Endothelial cell of hepatic sinusoid (primary cell): ENCODE measurements at regions not wholly inside any gene's neighbourhood (a gene's known extent, or its start where the extent isn't known, plus 50 kb on each side); places are given as distances from the start of the nearest gene placed in this dataset.

Experiments used
- in situ Hi-C: cut with HindIII; loops from 2 replicates; pipeline ENCODE4 v1.10.0; 2017; ENCODE audit warnings: low sequenced_read_pairs

GRCh38 chr6:105797286-105797979, 288.7 kb upstream of the PRDM1 start:
- in situ Hi-C loops, result no loop called here

GRCh38 chr6:105795913-105796517, 290.1 kb upstream of the PRDM1 start:
- in situ Hi-C loops, result no loop called here

GRCh38 chr6:105795366-105795765, 290.8 kb upstream of the PRDM1 start:
- in situ Hi-C loops, result no loop called here

- in situ Hi-C loops, result no loop called here
These were observed 291.3 kb upstream of the PRDM1 start for GRCh38 chr6:105794870-105795269.

- in situ Hi-C loops, result no loop called here
These were observed 291.9 kb upstream of the PRDM1 start for GRCh38 chr6:105794239-105794638.

- in situ Hi-C loops, result no loop called here
These were observed 293.0 kb upstream of the PRDM1 start for GRCh38 chr6:105793130-105793529.

GRCh38 chr6:105791583-105792318, 294.4 kb upstream of the PRDM1 start:
- in situ Hi-C loops, result no loop called here

GRCh38 chr6:105791179-105791578, 295.0 kb upstream of the PRDM1 start:
- in situ Hi-C loops, result no loop called here

GRCh38 chr6:105790635-105791034, 295.5 kb upstream of the PRDM1 start:
- in situ Hi-C loops, result no loop called here

GRCh38 chr6:105789935-105790334, 296.2 kb upstream of the PRDM1 start:
- in situ Hi-C loops, result no loop called here

- in situ Hi-C loops, result no loop called here
These were observed 298.4 kb upstream of the PRDM1 start for GRCh38 chr6:105787747-105788146.

- in situ Hi-C loops, result no loop called here
These were observed 299.1 kb upstream of the PRDM1 start for GRCh38 chr6:105786890-105787655.

GRCh38 chr6:105786449-105786848, 299.7 kb upstream of the PRDM1 start:
- in situ Hi-C loops, result no loop called here

- in situ Hi-C loops, result no loop called here
These were observed 300.9 kb upstream of the PRDM1 start for GRCh38 chr6:105785066-105785811.

GRCh38 chr6:105784179-105784578, 302.0 kb upstream of the PRDM1 start:
- in situ Hi-C loops, result no loop called here

- in situ Hi-C loops, result no loop called here
These were observed 302.7 kb upstream of the PRDM1 start for GRCh38 chr6:105783333-105783935.

GRCh38 chr6:105781915-105782314, 304.2 kb upstream of the PRDM1 start:
- in situ Hi-C loops, result no loop called here

- in situ Hi-C loops, result no loop called here
These were observed 304.9 kb upstream of the PRDM1 start for GRCh38 chr6:105781248-105781647.

- in situ Hi-C loops, result no loop called here
These were observed 305.8 kb upstream of the PRDM1 start for GRCh38 chr6:105780146-105780860.

GRCh38 chr6:105779110-105779509, 307.0 kb upstream of the PRDM1 start:
- in situ Hi-C loops, result no loop called here
